ENCODE measurements at regions not wholly inside any gene's neighbourhood (a gene's known extent, or its start where the extent isn't known, plus 50 kb on each side); places are given as distances from the start of the nearest gene placed in this dataset.

DNA sequence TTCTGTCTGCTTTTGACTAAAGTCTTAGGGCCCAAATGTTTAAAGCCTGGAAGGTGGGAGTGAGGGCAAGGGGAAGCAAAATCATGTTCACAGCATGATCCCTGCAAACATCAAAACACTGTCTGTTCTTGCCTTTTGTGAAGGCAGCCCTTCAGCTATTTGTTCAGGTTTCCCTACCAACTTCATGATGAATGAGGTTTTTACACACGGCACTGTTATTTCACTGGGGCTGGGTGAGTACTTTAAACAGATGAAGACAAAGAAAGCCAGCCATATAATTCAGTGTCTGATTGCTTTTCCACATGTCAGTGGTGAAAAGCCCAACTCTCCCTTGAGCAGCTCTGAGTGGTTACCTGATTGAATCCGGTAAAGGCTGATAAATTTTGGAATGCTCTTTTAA, 224.7 kb upstream of the GRAMD2B start:
- no peak overlapping the region for H3K4me3 ChIP-seq
- H3K27ac ChIP-seq (replicated peaks): no peak overlapping the region
- DNase-seq: no peak
- no peaks in the 10 kb centered on the region for H3K9me3 ChIP-seq (replicated peaks)
- intact Hi-C loops (cut with micrococcal nuclease): no loop called here
- no peaks in the 10 kb centered on the region for H3K36me3 ChIP-seq
- TF ChIP-seq, protein P1, sequence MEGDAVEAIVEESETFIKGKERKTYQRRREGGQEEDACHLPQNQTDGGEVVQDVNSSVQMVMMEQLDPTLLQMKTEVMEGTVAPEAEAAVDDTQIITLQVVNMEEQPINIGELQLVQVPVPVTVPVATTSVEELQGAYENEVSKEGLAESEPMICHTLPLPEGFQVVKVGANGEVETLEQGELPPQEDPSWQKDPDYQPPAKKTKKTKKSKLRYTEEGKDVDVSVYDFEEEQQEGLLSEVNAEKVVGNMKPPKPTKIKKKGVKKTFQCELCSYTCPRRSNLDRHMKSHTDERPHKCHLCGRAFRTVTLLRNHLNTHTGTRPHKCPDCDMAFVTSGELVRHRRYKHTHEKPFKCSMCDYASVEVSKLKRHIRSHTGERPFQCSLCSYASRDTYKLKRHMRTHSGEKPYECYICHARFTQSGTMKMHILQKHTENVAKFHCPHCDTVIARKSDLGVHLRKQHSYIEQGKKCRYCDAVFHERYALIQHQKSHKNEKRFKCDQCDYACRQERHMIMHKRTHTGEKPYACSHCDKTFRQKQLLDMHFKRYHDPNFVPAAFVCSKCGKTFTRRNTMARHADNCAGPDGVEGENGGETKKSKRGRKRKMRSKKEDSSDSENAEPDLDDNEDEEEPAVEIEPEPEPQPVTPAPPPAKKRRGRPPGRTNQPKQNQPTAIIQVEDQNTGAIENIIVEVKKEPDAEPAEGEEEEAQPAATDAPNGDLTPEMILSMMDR (IDR thresholded peaks at IDR 0.05; ENCODE audit: borderline replicate concordance): no peak
- H3K27me3 ChIP-seq (ENCODE audit: low read depth): no peaks in the 10 kb centered on the region
- no peaks in the 10 kb centered on the region for H3K4me1 ChIP-seq

DNA sequence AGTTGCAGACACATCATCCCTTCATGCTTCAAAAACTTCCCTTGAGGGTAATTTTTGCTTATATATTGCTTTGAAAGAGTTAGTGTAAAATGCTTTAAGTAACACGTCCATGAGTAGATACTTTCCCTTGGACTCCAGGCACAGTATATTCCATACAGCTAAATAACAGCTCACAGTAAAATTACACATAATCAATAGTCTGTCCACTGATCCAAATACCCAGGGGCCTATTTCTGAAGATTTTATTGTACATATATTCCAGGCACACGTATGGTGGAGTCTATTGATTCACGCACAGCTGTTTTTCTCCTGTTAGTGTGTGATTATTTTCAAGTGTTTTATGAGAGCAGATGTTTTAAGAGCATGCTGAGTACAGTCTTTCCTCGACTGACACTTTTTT, 223.7 kb upstream of the GRAMD2B start:
- Histone ChIP-seq H3K4me1 (no peaks in the 10 kb centered on the region), H3K36me3 (no peaks in the 10 kb centered on the region), H3K9me3 (replicated peaks) (no peaks in the 10 kb centered on the region), H3K4me3 (no peak overlapping the region), H3K27ac (replicated peaks) (no peak overlapping the region), H3K27me3 (ENCODE audit: low read depth) (no peaks in the 10 kb centered on the region)
- intact Hi-C loops (cut with micrococcal nuclease): no loop called here
- TF ChIP-seq, protein P1 (IDR thresholded peaks at IDR 0.05; ENCODE audit: borderline replicate concordance): no peak
- DNase-seq: no peak

- no peaks in the 10 kb centered on the region for H3K36me3 ChIP-seq
- TF ChIP-seq, protein P1 (IDR thresholded peaks at IDR 0.05; ENCODE audit: borderline replicate concordance): no peak
Observed at GRCh38 chr5:126208691-126209090, 214.5 kb upstream of the GRAMD2B start.

GRCh38 chr5:126210955-126211354, 212.3 kb upstream of the GRAMD2B start:
- DNase-seq: no peak
- intact Hi-C loops (cut with micrococcal nuclease): no loop called here
- TF ChIP-seq, protein P1 (IDR thresholded peaks at IDR 0.05; ENCODE audit: borderline replicate concordance): no peak
- H3K27ac ChIP-seq (replicated peaks): no peak overlapping the region
- no peak overlapping the region for H3K4me3 ChIP-seq
- H3K36me3 ChIP-seq: no peaks in the 10 kb centered on the region
- H3K4me1 ChIP-seq: no peaks in the 10 kb centered on the region
- H3K9me3 ChIP-seq (replicated peaks): peaks cover 16% of the 10 kb centered on the region
- no peaks in the 10 kb centered on the region for H3K27me3 ChIP-seq (ENCODE audit: low read depth)

More at GRCh38 chr5:126208691-126209090, 214.5 kb upstream of the GRAMD2B start:
- intact Hi-C loops (cut with micrococcal nuclease): no loop called here
- Histone ChIP-seq H3K9me3 (replicated peaks) (peaks cover 25% of the 10 kb centered on the region), H3K4me1 (no peaks in the 10 kb centered on the region), H3K27me3 (ENCODE audit: low read depth) (no peaks in the 10 kb centered on the region), H3K27ac (replicated peaks) (no peak overlapping the region), H3K4me3 (no peak overlapping the region)
- DNase-seq: no peak

DNA sequence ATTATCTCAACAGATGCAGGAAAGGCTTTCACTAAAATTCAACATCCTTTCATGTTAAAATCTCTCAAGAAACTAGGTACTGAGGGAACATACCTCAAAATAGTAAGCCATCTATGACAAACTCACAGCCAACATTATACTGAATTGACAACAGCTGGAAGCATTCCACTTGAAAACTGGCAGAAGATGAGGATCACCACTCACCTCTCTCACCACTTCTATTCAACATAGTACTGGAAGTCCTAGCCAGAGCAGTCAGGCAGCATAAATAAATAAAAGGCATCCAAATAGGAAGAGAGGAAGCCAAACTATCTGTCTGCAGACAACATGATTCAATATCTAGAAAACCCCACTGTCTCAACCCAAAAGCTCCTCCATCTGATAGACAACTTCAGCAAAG, 203.6 kb upstream of the GRAMD2B start:
- Histone ChIP-seq H3K9me3 (replicated peaks) (peaks cover 6% of the 10 kb centered on the region), H3K4me3 (no peak overlapping the region), H3K27me3 (ENCODE audit: low read depth) (no peaks in the 10 kb centered on the region), H3K27ac (replicated peaks) (peak overlapping the region; percentile 51), H3K36me3 (no peaks in the 10 kb centered on the region), H3K4me1 (peaks cover 6% of the 10 kb centered on the region)
- intact Hi-C loops (cut with micrococcal nuclease): no loop called here
- TF ChIP-seq, protein P1 (IDR thresholded peaks at IDR 0.05; ENCODE audit: borderline replicate concordance): no peak
- DNase-seq: no peak

- no peaks in the 10 kb centered on the region for H3K36me3 ChIP-seq
- peaks cover 6% of the 10 kb centered on the region for H3K4me1 ChIP-seq
- no peaks in the 10 kb centered on the region for H3K27me3 ChIP-seq (ENCODE audit: low read depth)
- no peak overlapping the region for H3K27ac ChIP-seq (replicated peaks)
- intact Hi-C loops (cut with micrococcal nuclease): no loop called here
- H3K9me3 ChIP-seq (replicated peaks): peaks cover 6% of the 10 kb centered on the region
- DNase-seq: no peak
- no peak overlapping the region for H3K4me3 ChIP-seq
- TF ChIP-seq, protein P1 (IDR thresholded peaks at IDR 0.05; ENCODE audit: borderline replicate concordance): no peak
Observed at GRCh38 chr5:126220725-126221124, 202.5 kb upstream of the GRAMD2B start.

All from left ventricle myocardium inferior (tissue), 1 donor.